PC-3 (cell line): ENCODE measurements at regions not wholly inside any gene's neighbourhood (a gene's known extent, or its start where the extent isn't known, plus 50 kb on each side); places are given as distances from the start of the nearest gene placed in this dataset.

Source experiments
- ATAC-seq: fragments of 200-7000 bp; cut with Tn5 transposase; 2 replicates; pipeline ENCODE4 v1.9.1; 2020; ENCODE audit warnings: mild to moderate bottlenecking, moderate library complexity
- BruUV-seq: library from RNA; stranded (reverse); fragments of 400-500 nt; replicated peaks from 2 replicates; lab custom pipeline; 2021; lab: Mats Ljungman, UMichigan
- CTCF ChIA-PET: fragments of 300-600 bp; sonication (Branson Sonifier 250); formaldehyde crosslinking; loops from one replicate; lab custom pipeline; 2022; ENCODE audit warnings: antibody characterized with exemption; lab: Charles Lee
- POLR2A ChIA-PET: fragments of 300-600 bp; sonication (Branson Sonifier 250); formaldehyde crosslinking; loops from one replicate; lab custom pipeline; 2022; ENCODE audit warnings: antibody characterized with exemption; ENCODE audit not compliant: unreplicated experiment; lab: Charles Lee
- DNase-seq: peaks from one replicate; pipeline ENCODE4 v3.0.0-alpha.2; 2015
- H2AFZ ChIP-seq: fragments of 300-600 bp; sonication (generic); 2 replicates; pipeline ENCODE4 v1.6.0; 2016; ENCODE audit warnings: antibody characterized with exemption, low read length
- H3F3A ChIP-seq: fragments of 300-600 bp; sonication (generic); one replicate; pipeline ENCODE4 v1.6.0; 2017; ENCODE audit warnings: antibody characterized with exemption, low read length, control low read depth, mild to moderate bottlenecking; ENCODE audit not compliant: unreplicated experiment
- H3K27ac ChIP-seq: fragments of 300-600 bp; sonication (generic); 2 replicates; pipeline ENCODE4 v1.5.1; 2016; ENCODE audit warnings: mild to moderate bottlenecking, low read length
- H3K27me3 ChIP-seq: fragments of 300-600 bp; sonication (generic); 2 replicates; pipeline ENCODE4 v1.6.1; 2016; ENCODE audit warnings: low read length, mixed read lengths
- H3K36me3 ChIP-seq: fragments of 300-600 bp; sonication (generic); 2 replicates; pipeline ENCODE4 v1.6.1; 2016; ENCODE audit warnings: low read depth, mixed run types, low read length, mixed read lengths
- H3K4me1 ChIP-seq: fragments of 300-600 bp; sonication (generic); 2 replicates; pipeline ENCODE4 v1.5.1; 2016; ENCODE audit warnings: low read length; ENCODE audit not compliant: insufficient read depth
- H3K4me2 ChIP-seq: fragments of 300-600 bp; sonication (generic); 2 replicates; pipeline ENCODE4 v1.6.0; 2016; ENCODE audit warnings: low read length
- H3K4me3 ChIP-seq: fragments of 300-600 bp; sonication (generic); 2 replicates; pipeline ENCODE4 v1.5.1; 2016; ENCODE audit warnings: mild to moderate bottlenecking, low read length, mixed read lengths
- H3K79me2 ChIP-seq: fragments of 300-600 bp; sonication (generic); 2 replicates; pipeline ENCODE4 v1.6.1; 2017; ENCODE audit warnings: low read length, mixed read lengths
- H3K9ac ChIP-seq: fragments of 300-600 bp; sonication (generic); 2 replicates; pipeline ENCODE4 v1.6.0; 2016; ENCODE audit warnings: mild to moderate bottlenecking, low read length
- H3K9me2 ChIP-seq: fragments of 300-600 bp; sonication (generic); replicated peaks from 2 replicates; pipeline ENCODE4 v1.6.1; 2016; ENCODE audit warnings: mixed run types, low read length, mixed read lengths
- H3K9me3 ChIP-seq: fragments of 300-600 bp; sonication (generic); 2 replicates; pipeline ENCODE4 v1.6.1; 2016; ENCODE audit warnings: low read length, mixed read lengths
- H4K20me1 ChIP-seq: fragments of 300-600 bp; sonication (generic); 2 replicates; pipeline ENCODE4 v1.6.1; 2016; ENCODE audit warnings: low read length, mixed read lengths
- EZH2 ChIP-seq: fragments of 300-600 bp; sonication (generic); IDR thresholded peaks from one replicate; pipeline ENCODE4 v1.6.1; 2017; ENCODE audit warnings: antibody characterized with exemption, mild to moderate bottlenecking, low read length; ENCODE audit not compliant: unreplicated experiment
- EZH2phosphoT487 ChIP-seq: fragments of 300-600 bp; sonication (generic); IDR thresholded peaks from 2 replicates; pipeline ENCODE4 v1.6.1; 2018; ENCODE audit warnings: mild to moderate bottlenecking, antibody characterized with exemption, low read length, borderline replicate concordance
- intact Hi-C: fragments of 100-400 bp; cut with micrococcal nuclease; formaldehyde crosslinking; loops from 2 replicates; pipeline ENCODE4 v1.9.0; 2023
- TF ChIP-seq, protein P1 (sequence below): fragments of 300-600 bp; sonication (generic); conservative IDR thresholded peaks from 2 replicates; pipeline ENCODE4 v1.5.1; 2017; ENCODE audit warnings: antibody characterized with exemption, low read depth, mild to moderate bottlenecking, low read length

DNA sequence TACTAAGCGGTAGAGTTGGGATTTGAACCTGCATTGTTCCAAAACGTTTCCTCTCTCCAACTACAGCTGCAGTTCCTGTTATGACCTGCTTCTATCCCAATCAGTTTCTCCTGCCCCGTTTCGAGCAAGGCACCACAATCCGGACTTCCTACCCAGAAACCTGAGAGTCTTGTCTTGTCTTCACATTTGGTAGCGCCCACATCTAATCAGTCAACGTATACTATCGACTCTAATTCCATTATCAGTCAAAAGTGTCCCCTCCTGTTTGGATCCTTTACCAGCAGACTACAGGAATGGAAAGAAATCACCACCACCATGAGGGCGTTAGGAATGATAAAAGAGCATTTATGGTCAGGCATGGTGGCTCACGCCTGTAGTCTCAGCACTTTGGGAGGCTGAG is 124.6 kb downstream of the AXIN2 start:
- Histone ChIP-seq H3F3A (no peaks in the 10 kb centered on the region), H3K36me3 (no peaks in the 10 kb centered on the region), H3K9me2 (no peaks in the 10 kb centered on the region), H3K4me3 (no peak overlapping the region), H3K4me1 (peaks cover 4% of the 10 kb centered on the region; the same call in 1 of the 2 replicates), H3K4me2 (no peak overlapping the region), H3K79me2 (no peaks in the 10 kb centered on the region), H3K27me3 (no peaks in the 10 kb centered on the region), H3K9me3 (no peaks in the 10 kb centered on the region), H3K27ac (no peak overlapping the region), H4K20me1 (no peaks in the 10 kb centered on the region), H3K9ac (no peak overlapping the region), H2AFZ (no peak overlapping the region)
- DNase-seq (no peak), ATAC-seq (no peak)
- intact Hi-C loops = no loop called here
- no peak for TF ChIP-seq EZH2
- TF ChIP-seq, protein P1, sequence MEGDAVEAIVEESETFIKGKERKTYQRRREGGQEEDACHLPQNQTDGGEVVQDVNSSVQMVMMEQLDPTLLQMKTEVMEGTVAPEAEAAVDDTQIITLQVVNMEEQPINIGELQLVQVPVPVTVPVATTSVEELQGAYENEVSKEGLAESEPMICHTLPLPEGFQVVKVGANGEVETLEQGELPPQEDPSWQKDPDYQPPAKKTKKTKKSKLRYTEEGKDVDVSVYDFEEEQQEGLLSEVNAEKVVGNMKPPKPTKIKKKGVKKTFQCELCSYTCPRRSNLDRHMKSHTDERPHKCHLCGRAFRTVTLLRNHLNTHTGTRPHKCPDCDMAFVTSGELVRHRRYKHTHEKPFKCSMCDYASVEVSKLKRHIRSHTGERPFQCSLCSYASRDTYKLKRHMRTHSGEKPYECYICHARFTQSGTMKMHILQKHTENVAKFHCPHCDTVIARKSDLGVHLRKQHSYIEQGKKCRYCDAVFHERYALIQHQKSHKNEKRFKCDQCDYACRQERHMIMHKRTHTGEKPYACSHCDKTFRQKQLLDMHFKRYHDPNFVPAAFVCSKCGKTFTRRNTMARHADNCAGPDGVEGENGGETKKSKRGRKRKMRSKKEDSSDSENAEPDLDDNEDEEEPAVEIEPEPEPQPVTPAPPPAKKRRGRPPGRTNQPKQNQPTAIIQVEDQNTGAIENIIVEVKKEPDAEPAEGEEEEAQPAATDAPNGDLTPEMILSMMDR = no peak
- TF ChIP-seq EZH2phosphoT487 = no peak
- ChIA-PET CTCF (no interaction called here), POLR2A (no interaction called here)
- BruUV-seq = no TSS peak

DNA sequence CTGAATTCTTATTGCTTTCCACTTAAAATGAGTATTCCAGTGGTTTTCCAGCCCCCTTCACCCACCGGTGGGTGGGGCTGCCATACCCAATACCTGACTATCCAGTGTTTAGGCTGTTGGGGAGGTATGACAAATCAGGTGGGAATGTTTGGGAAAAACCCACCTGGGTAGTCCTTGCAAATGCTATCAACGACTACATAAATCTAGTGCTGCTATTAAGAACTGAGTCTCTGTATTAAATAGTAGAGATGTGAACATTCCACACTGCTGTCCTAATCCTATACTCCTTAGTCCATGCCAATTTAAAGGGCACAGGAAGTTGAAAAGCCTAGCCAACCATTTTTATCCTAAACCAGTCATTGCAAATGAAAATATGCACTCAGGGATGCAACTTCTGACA is 126.6 kb downstream of the AXIN2 start:
- no peaks in the 10 kb centered on the region for H3K36me3 ChIP-seq
- ChIA-PET POLR2A (no interaction called here), CTCF (no interaction called here)
- no peak overlapping the region for H3K4me2 ChIP-seq
- H3K79me2 ChIP-seq = no peaks in the 10 kb centered on the region
- H2AFZ ChIP-seq = no peak overlapping the region
- H3F3A ChIP-seq = no peaks in the 10 kb centered on the region
- no peaks in the 10 kb centered on the region for H3K4me1 ChIP-seq
- intact Hi-C loops = no loop called here
- H3K4me3 ChIP-seq = no peak overlapping the region
- H3K9ac ChIP-seq = no peak overlapping the region
- DNase-seq (peak; percentile 30), ATAC-seq (no peak)
- no TSS peak for BruUV-seq
- H4K20me1 ChIP-seq = no peaks in the 10 kb centered on the region
- no peaks in the 10 kb centered on the region for H3K27me3 ChIP-seq
- H3K27ac ChIP-seq = no peak overlapping the region
- TF ChIP-seq EZH2phosphoT487 (no peak), EZH2 (no peak)
- TF ChIP-seq, protein P1 = no peak
- H3K9me2 ChIP-seq = no peaks in the 10 kb centered on the region
- H3K9me3 ChIP-seq = no peaks in the 10 kb centered on the region

DNA sequence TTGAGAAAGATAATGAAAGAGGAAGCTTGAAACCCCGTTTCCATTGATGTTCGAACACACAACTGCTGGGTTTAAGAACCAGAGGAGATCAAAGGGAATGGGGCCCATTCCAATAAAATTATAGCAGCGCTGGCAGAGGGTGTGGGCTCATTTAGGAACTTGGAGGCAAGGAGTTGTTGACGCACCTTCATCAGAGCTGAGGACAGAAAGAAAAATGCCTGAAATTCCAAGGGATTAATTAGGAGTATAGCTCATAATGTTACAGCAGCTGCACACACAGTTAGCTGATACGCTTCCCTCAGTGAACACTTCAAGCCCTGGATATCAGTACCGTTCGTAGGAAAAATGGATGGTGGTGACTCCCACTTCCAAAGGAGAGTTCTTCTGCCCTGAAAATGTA is 127.2 kb downstream of the AXIN2 start:
- H3K27me3 ChIP-seq = no peaks in the 10 kb centered on the region
- no peaks in the 10 kb centered on the region for H3K9me3 ChIP-seq
- intact Hi-C loops = no loop called here
- H3K79me2 ChIP-seq = no peaks in the 10 kb centered on the region
- ChIA-PET CTCF (no interaction called here), POLR2A (no interaction called here)
- no TSS peak for BruUV-seq
- no peak overlapping the region for H3K4me3 ChIP-seq
- no peak overlapping the region for H3K9ac ChIP-seq
- H3K4me1 ChIP-seq = no peaks in the 10 kb centered on the region
- H3K9me2 ChIP-seq = no peaks in the 10 kb centered on the region
- no peak overlapping the region for H3K4me2 ChIP-seq
- no peaks in the 10 kb centered on the region for H3F3A ChIP-seq
- no peaks in the 10 kb centered on the region for H4K20me1 ChIP-seq
- H2AFZ ChIP-seq = no peak overlapping the region
- no peaks in the 10 kb centered on the region for H3K36me3 ChIP-seq
- no peak overlapping the region for H3K27ac ChIP-seq
- DNase-seq (no peak), ATAC-seq (no peak)
- TF ChIP-seq EZH2phosphoT487 = no peak
- TF ChIP-seq, protein P1 = no peak
- no peak for TF ChIP-seq EZH2
